Neuronal stem cell (in vitro differentiated cells): ENCODE measurements at regions not wholly inside any gene's neighbourhood (a gene's known extent, or its start where the extent isn't known, plus 50 kb on each side); places are given as distances from the start of the nearest gene placed in this dataset.

Experiments
- DNase-seq: peaks from one replicate; pipeline ENCODE4 v3.0.0-alpha.2; 2013; ENCODE audit warnings: low spot score
- H2AFZ ChIP-seq: one replicate; pipeline ENCODE4 v1.6.1; 2013; ENCODE audit warnings: mild to moderate bottlenecking, low read length, inconsistent platforms
- H2AK5ac ChIP-seq: 2 replicates; pipeline ENCODE4 v1.6.1; 2013; ENCODE audit warnings: low read depth, mild to moderate bottlenecking, inconsistent platforms, low read length, moderate library complexity, mixed read lengths
- H2BK120ac ChIP-seq: 2 replicates; pipeline ENCODE4 v1.6.1; 2013; ENCODE audit warnings: low read depth, mild to moderate bottlenecking, inconsistent platforms, low read length, moderate library complexity, mixed read lengths
- H2BK12ac ChIP-seq: one replicate; pipeline ENCODE4 v1.6.1; 2013; ENCODE audit warnings: low read length, inconsistent platforms
- H2BK15ac ChIP-seq: 2 replicates; pipeline ENCODE4 v1.6.1; 2013; ENCODE audit warnings: mild to moderate bottlenecking, low read length, inconsistent platforms, mixed read lengths
- H2BK5ac ChIP-seq: one replicate; pipeline ENCODE4 v1.6.1; 2013; ENCODE audit warnings: inconsistent platforms, mild to moderate bottlenecking, low read length, moderate library complexity
- H3K14ac ChIP-seq: one replicate; pipeline ENCODE4 v1.6.1; 2013; ENCODE audit warnings: low read length, inconsistent platforms
- H3K18ac ChIP-seq: 2 replicates; pipeline ENCODE4 v1.6.1; 2013; ENCODE audit warnings: low read length, inconsistent platforms
- H3K23ac ChIP-seq: 2 replicates; pipeline ENCODE4 v1.6.1; 2013; ENCODE audit warnings: low read depth, mild to moderate bottlenecking, mixed read lengths, low read length, inconsistent platforms; ENCODE audit not compliant: poor library complexity
- H3K27ac ChIP-seq: replicated peaks from 3 replicates; pipeline ENCODE4 v1.5.1; 2013; ENCODE audit warnings: low read length, inconsistent platforms
- H3K27me3 ChIP-seq, 3 experiments: 2 replicates each; pipeline ENCODE4 v1.6.1; 2013; ENCODE audit warnings: low read length in 3 of 3, mild to moderate bottlenecking in 2 of 3, inconsistent platforms in 1 of 3, low read depth in 1 of 3, mixed read lengths in 1 of 3, moderate library complexity in 1 of 3; ENCODE audit not compliant: control insufficient read depth in 3 of 3, insufficient read depth in 3 of 3
- H3K36me3 ChIP-seq, 2 donors: replicated peaks in 1 of 2; 2 replicates each; pipeline ENCODE4 v1.6.1; 2013; ENCODE audit warnings: low read length in 2 of 2; ENCODE audit not compliant: control insufficient read depth in 2 of 2, insufficient read depth in 2 of 2
- H3K4ac ChIP-seq: 2 replicates; pipeline ENCODE4 v1.6.1; 2013; ENCODE audit warnings: inconsistent platforms, mild to moderate bottlenecking, low read length, moderate library complexity
- H3K4me1 ChIP-seq, 2 donors: 1 replicate in 1 of 2; 2 replicates in 1 of 2; pipeline ENCODE4 v1.6.1; 2013; ENCODE audit warnings: low read length in 2 of 2, low read depth in 1 of 2; ENCODE audit not compliant: control insufficient read depth in 2 of 2, insufficient read depth in 1 of 2
- H3K4me2 ChIP-seq: one replicate; pipeline ENCODE4 v1.6.1; 2013; ENCODE audit warnings: mild to moderate bottlenecking, low read length, inconsistent platforms; ENCODE audit not compliant: insufficient read depth, poor library complexity, severe bottlenecking
- H3K4me3 ChIP-seq, 2 donors: 2 replicates each; pipeline ENCODE4 v1.5.1; 2013; ENCODE audit warnings: low read length in 2 of 2, mild to moderate bottlenecking in 2 of 2, inconsistent platforms in 1 of 2, moderate library complexity in 1 of 2
- H3K79me1 ChIP-seq: one replicate; pipeline ENCODE4 v1.6.1; 2013; ENCODE audit warnings: low read depth, mild to moderate bottlenecking, inconsistent platforms, low read length, moderate library complexity
- H3K9ac ChIP-seq: one replicate; pipeline ENCODE4 v1.6.1; 2013; ENCODE audit warnings: mild to moderate bottlenecking, low read depth, low read length, inconsistent platforms; ENCODE audit not compliant: poor library complexity
- H3K9me3 ChIP-seq, 2 donors: replicated peaks in 1 of 2; 2 replicates each; pipeline versions ENCODE3 to v1.6.1; 2013; ENCODE audit warnings: low read length in 2 of 2, mild to moderate bottlenecking in 2 of 2, inconsistent platforms in 1 of 2, low read depth in 1 of 2, mixed read lengths in 1 of 2, moderate library complexity in 1 of 2; ENCODE audit not compliant: control insufficient read depth in 2 of 2, insufficient read depth in 1 of 2
- H4K8ac ChIP-seq: one replicate; pipeline ENCODE4 v1.6.1; 2013; ENCODE audit warnings: low read depth, mild to moderate bottlenecking, inconsistent platforms, low read length, moderate library complexity
- H4K91ac ChIP-seq: one replicate; pipeline ENCODE4 v1.6.1; 2013; ENCODE audit warnings: low read length, low read depth, mild to moderate bottlenecking, inconsistent platforms; ENCODE audit not compliant: poor library complexity
- WGBS, 2 donors: extraction: QIAGEN DNeasy Blood & Tissue Kit; methylation state at CpG; one replicate each; pipeline ENCODE4 v1.1.7; 2013; ENCODE audit warnings: missing lambda C conversion rate in 2 of 2, mixed read lengths in 1 of 2; ENCODE audit not compliant: insufficient read length in 2 of 2, insufficient replicate concordance in 1 of 2; ENCODE audit errors: extremely low coverage in 2 of 2; 5-methylcytosine and 5-hydroxymethylcytosine counted together

GRCh38 chr5:174549254-174549653, 175.1 kb upstream of the MSX2 start:
- Histone ChIP-seq H3K9ac (no peak overlapping the region), H3K27ac (no peak overlapping the region), H2AK5ac (no peak overlapping the region), H3K79me1 (no peaks in the 10 kb centered on the region), H3K4me2 (no peak overlapping the region), H3K4me3 (no peak overlapping the region), H3K36me3 (no peaks in the 10 kb centered on the region), H4K91ac (no peak overlapping the region), H2BK15ac (no peak overlapping the region), H2BK5ac (no peak overlapping the region), H2AFZ (no peak overlapping the region), H3K9me3 (no peaks in the 10 kb centered on the region), H4K8ac (no peak overlapping the region), H3K14ac (no peak overlapping the region), H3K4me1 (peaks cover 0 to 2% of the 10 kb centered on the region in 2 donors), H3K4ac (no peak overlapping the region), H2BK12ac (no peak overlapping the region), H3K18ac (no peak overlapping the region), H3K27me3 (no peaks in the 10 kb centered on the region), H2BK120ac (no peak overlapping the region), H3K23ac (no peak overlapping the region)
- DNase-seq, result no peak
- no CpG with 5 or more reads among the region's 5 CpGs for WGBS, 2 donors

GRCh38 chr5:174550026-174550425, 174.4 kb upstream of the MSX2 start:
- H3K4me1 ChIP-seq, result peaks cover 0 to 2% of the 10 kb centered on the region in 2 donors
- WGBS, 2 donors, result no CpG with 5 or more reads among the region's 6 CpGs
- no peak overlapping the region for H3K14ac ChIP-seq
- no peak overlapping the region for H3K4ac ChIP-seq
- no peak overlapping the region for H2AFZ ChIP-seq
- no peaks in the 10 kb centered on the region for H3K9me3 ChIP-seq
- no peak overlapping the region for H3K9ac ChIP-seq
- DNase-seq, result no peak
- H4K8ac ChIP-seq, result no peak overlapping the region
- H4K91ac ChIP-seq, result no peak overlapping the region
- no peak overlapping the region for H2BK15ac ChIP-seq
- H3K4me3 ChIP-seq, result no peak overlapping the region
- no peaks in the 10 kb centered on the region for H3K27me3 ChIP-seq
- H2AK5ac ChIP-seq, result no peak overlapping the region
- H2BK12ac ChIP-seq, result no peak overlapping the region
- no peak overlapping the region for H3K23ac ChIP-seq
- no peak overlapping the region for H2BK5ac ChIP-seq
- H3K27ac ChIP-seq, result no peak overlapping the region
- no peaks in the 10 kb centered on the region for H3K36me3 ChIP-seq
- no peak overlapping the region for H2BK120ac ChIP-seq
- H3K18ac ChIP-seq, result no peak overlapping the region
- H3K4me2 ChIP-seq, result no peak overlapping the region
- no peaks in the 10 kb centered on the region for H3K79me1 ChIP-seq

GRCh38 chr5:174552428-174552827, 172.0 kb upstream of the MSX2 start:
- WGBS, 2 donors, result no CpG with 5 or more reads among the region's 8 CpGs
- no peaks in the 10 kb centered on the region for H3K27me3 ChIP-seq
- H2BK120ac ChIP-seq, result no peak overlapping the region
- no peak overlapping the region for H3K9ac ChIP-seq
- H3K4me3 ChIP-seq, result no peak overlapping the region
- H3K23ac ChIP-seq, result no peak overlapping the region
- no peak overlapping the region for H2BK5ac ChIP-seq
- no peak overlapping the region for H3K14ac ChIP-seq
- no peak overlapping the region for H3K27ac ChIP-seq
- H2AFZ ChIP-seq, result no peak overlapping the region
- H3K79me1 ChIP-seq, result no peaks in the 10 kb centered on the region
- no peak for DNase-seq
- H3K18ac ChIP-seq, result no peak overlapping the region
- H3K9me3 ChIP-seq, result no peaks in the 10 kb centered on the region
- no peak overlapping the region for H2AK5ac ChIP-seq
- no peak overlapping the region for H2BK12ac ChIP-seq
- no peaks in the 10 kb centered on the region for H3K36me3 ChIP-seq
- H3K4me1 ChIP-seq, result peaks cover 0 to 2% of the 10 kb centered on the region in 2 donors
- no peak overlapping the region for H3K4me2 ChIP-seq
- H4K8ac ChIP-seq, result no peak overlapping the region
- H4K91ac ChIP-seq, result no peak overlapping the region
- H2BK15ac ChIP-seq, result no peak overlapping the region
- H3K4ac ChIP-seq, result no peak overlapping the region

GRCh38 chr5:174553556-174553955, 170.8 kb upstream of the MSX2 start:
- Histone ChIP-seq H2BK5ac (no peak overlapping the region), H2BK15ac (no peak overlapping the region), H3K4me2 (no peak overlapping the region), H3K23ac (no peak overlapping the region), H4K91ac (no peak overlapping the region), H3K4me3 (no peak overlapping the region), H2BK12ac (no peak overlapping the region), H3K9me3 (no peaks in the 10 kb centered on the region), H3K18ac (no peak overlapping the region), H3K27me3 (no peaks in the 10 kb centered on the region), H3K14ac (no peak overlapping the region), H3K79me1 (no peaks in the 10 kb centered on the region), H2AK5ac (no peak overlapping the region), H3K27ac (no peak overlapping the region), H3K9ac (no peak overlapping the region), H3K36me3 (no peaks in the 10 kb centered on the region), H2AFZ (no peak overlapping the region), H3K4ac (no peak overlapping the region), H4K8ac (no peak overlapping the region), H2BK120ac (no peak overlapping the region), H3K4me1 (peaks cover 0 to 2% of the 10 kb centered on the region in 2 donors)
- no CpG with 5 or more reads among the region's 12 CpGs for WGBS, 2 donors
- no peak for DNase-seq
